ENCODE measurements at regions not wholly inside any gene's neighbourhood (a gene's known extent, or its start where the extent isn't known, plus 50 kb on each side); places are given as distances from the start of the nearest gene placed in this dataset.

DNA sequence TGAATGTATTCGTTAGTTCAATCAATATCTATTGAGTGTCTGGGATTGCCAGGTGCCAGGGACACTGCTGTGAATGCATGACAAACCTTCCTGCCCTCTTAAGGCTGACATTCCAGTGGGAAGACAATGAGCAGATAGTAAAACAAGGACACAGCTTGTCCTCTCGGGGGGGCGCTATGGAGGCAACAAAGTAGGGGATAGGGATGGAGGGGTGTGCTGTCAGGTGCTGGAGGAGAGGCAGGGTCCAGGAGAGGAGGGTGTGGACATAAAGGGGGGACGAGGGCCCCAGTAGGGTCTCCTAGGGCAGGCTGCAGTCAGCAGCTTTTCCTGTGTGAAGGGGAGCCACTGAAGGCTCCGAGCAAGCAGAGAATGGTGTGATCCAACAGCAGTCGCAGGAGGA is 198.2 kb upstream of the PDE10A start:
- CTCF ChIA-PET, result interaction anchor here (0.7 kb wide), 1 partner anchor 11 kb away, joined by 4 read pairs; no protein-coding TSS in a partner anchor
- DNase-seq (ENCODE audit: extremely low spot score), result no peak
- no peak for TF ChIP-seq BHLHE40 (IDR thresholded peaks at IDR 0.05; ENCODE audit: borderline replicate concordance)

DNA sequence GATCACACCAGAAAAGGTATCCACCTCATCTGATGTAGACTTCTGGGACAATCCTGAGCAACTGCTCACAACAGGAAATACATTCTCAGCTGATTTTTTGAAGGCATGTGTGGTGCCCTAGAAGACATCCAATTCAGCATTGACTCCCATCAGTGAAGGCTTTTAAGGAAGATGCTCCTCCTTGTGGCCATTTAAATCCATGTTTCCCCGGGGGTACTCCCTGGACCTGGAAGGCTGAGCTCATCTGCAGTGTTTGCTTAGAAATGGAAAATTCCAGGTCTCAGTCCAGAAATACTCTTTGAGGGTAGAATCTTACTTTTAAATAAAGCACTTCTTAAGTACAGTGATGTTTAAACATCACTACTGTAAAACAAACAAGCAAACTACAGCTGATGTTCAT is 195.5 kb upstream of the PDE10A start:
- POLR2A ChIA-PET, result no interaction called here
- DNase-seq (ENCODE audit: extremely low spot score), result peak; percentile 50
- TF ChIP-seq ARNT (IDR thresholded peaks at IDR 0.05) (no peak), NFRKB (IDR thresholded peaks at IDR 0.05) (no peak), SUZ12 (IDR thresholded peaks at IDR 0.05) (no peak), SP1 (IDR thresholded peaks at IDR 0.05) (no peak), FOXM1 (IDR thresholded peaks at IDR 0.05; ENCODE audit: borderline replicate concordance) (no peak), BHLHE40 (IDR thresholded peaks at IDR 0.05; ENCODE audit: borderline replicate concordance) (no peak), LEF1 (IDR thresholded peaks at IDR 0.05; ENCODE audit: borderline replicate concordance) (no peak), FOXA1 (IDR thresholded peaks at IDR 0.05) (no peak), ELF4 (IDR thresholded peaks at IDR 0.05) (no peak), HDGF (IDR thresholded peaks at IDR 0.05; ENCODE audit: borderline replicate concordance) (no peak), FOXK2 (IDR thresholded peaks at IDR 0.05) (no peak), ZNF384 (IDR thresholded peaks at IDR 0.05) (no peak), TARDBP (IDR thresholded peaks at IDR 0.05) (no peak)
- TF ChIP-seq, protein P1, sequence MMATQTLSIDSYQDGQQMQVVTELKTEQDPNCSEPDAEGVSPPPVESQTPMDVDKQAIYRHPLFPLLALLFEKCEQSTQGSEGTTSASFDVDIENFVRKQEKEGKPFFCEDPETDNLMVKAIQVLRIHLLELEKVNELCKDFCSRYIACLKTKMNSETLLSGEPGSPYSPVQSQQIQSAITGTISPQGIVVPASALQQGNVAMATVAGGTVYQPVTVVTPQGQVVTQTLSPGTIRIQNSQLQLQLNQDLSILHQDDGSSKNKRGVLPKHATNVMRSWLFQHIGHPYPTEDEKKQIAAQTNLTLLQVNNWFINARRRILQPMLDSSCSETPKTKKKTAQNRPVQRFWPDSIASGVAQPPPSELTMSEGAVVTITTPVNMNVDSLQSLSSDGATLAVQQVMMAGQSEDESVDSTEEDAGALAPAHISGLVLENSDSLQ (IDR thresholded peaks at IDR 0.05), result no peak
- CTCF ChIA-PET, result interaction anchor here (0.6 to 1.2 kb wide), 4 partner anchors 8 to 619 kb away, joined by 3 to 4 read pairs (median 3); no protein-coding TSS in a partner anchor

More for the DNA sequence above, 198.2 kb upstream of the PDE10A start:
- POLR2A ChIA-PET, result no interaction called here

DNA sequence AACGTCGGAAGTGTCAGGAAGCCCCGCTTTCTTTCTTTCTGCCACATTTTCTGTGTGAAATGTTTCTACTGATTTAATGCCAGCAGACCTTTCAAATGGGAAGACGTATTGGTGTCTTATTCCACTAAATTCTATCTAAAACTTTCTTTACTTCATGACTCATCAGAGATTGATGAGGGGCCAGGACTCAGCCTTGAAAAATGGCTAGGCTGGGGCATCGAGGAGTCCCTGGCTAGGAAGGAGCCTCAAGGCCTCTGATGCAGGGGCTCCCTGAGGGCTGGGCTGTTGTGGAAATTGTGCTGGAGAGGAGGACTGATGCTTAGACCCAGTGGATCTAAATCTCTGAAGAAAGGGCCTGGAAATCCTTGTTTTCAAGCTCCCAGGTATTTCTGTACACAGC is 192.8 kb upstream of the PDE10A start:
- CTCF ChIA-PET, result no interaction called here
- no peak for DNase-seq (ENCODE audit: extremely low spot score)
- TF ChIP-seq, protein P1 (IDR thresholded peaks at IDR 0.05), result no peak
- TF ChIP-seq FOXA1 (IDR thresholded peaks at IDR 0.05) (no peak), CTBP1 (IDR thresholded peaks at IDR 0.05; ENCODE audit: borderline replicate concordance) (no peak), TARDBP (IDR thresholded peaks at IDR 0.05) (no peak), LEF1 (IDR thresholded peaks at IDR 0.05; ENCODE audit: borderline replicate concordance) (no peak), NFRKB (IDR thresholded peaks at IDR 0.05) (no peak), L3MBTL2 (conservative IDR thresholded peaks at IDR 0.05) (no peak), SP1 (IDR thresholded peaks at IDR 0.05) (no peak), FOXM1 (IDR thresholded peaks at IDR 0.05; ENCODE audit: borderline replicate concordance) (no peak), ZNF384 (IDR thresholded peaks at IDR 0.05) (no peak), SUZ12 (IDR thresholded peaks at IDR 0.05) (no peak), BHLHE40 (IDR thresholded peaks at IDR 0.05; ENCODE audit: borderline replicate concordance) (no peak), ARNT (IDR thresholded peaks at IDR 0.05) (no peak), ELF4 (IDR thresholded peaks at IDR 0.05) (no peak), FOXK2 (IDR thresholded peaks at IDR 0.05) (no peak), HDGF (IDR thresholded peaks at IDR 0.05; ENCODE audit: borderline replicate concordance) (no peak)
- POLR2A ChIA-PET, result no interaction called here

DNA sequence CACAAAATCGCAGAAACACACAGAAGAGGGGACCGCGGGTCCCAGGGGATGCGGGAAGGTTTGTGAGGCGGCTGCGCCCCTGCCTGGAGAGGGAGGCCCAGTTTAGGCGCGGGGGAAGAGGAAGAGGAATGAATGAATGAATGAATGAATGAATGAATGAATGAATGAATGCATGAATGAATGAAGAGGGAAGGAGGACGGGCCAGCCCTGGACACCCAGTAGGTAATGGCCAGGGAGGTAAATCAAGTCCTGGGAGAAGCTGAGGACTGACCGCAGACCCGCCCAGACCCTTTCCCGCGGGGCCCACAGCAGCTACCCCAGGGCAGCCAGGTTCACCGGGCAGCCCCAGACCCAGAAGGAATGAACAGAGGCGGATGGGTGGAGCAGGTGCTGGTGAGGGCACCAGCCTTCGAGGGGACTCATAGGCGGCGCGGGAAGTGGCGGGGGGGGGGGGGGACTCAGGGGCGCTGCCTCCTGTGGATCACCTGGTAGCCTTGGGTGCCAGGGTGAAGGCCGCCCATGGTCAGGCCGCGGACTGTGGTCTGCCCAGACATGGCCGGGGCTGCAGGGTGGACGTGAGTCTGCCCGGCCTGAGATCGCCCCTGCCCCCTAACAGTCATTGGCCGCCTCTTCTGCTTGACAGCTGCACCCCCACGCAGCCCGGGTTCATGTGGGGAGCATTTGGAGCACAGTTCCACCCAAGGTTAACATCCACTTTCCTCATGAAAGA is 192.0 kb upstream of the PDE10A start:
- no peak for TF ChIP-seq CTBP1 (IDR thresholded peaks at IDR 0.05; ENCODE audit: borderline replicate concordance)
- TF ChIP-seq ARNT (IDR thresholded peaks at IDR 0.05), result no peak
- no peak for TF ChIP-seq LEF1 (IDR thresholded peaks at IDR 0.05; ENCODE audit: borderline replicate concordance)
- TF ChIP-seq BHLHE40 (IDR thresholded peaks at IDR 0.05; ENCODE audit: borderline replicate concordance), result no peak
- TF ChIP-seq FOXK2 (IDR thresholded peaks at IDR 0.05), result no peak
- TF ChIP-seq NFRKB (IDR thresholded peaks at IDR 0.05), result no peak
- no peak for TF ChIP-seq FOXM1 (IDR thresholded peaks at IDR 0.05; ENCODE audit: borderline replicate concordance)
- no peak for TF ChIP-seq ELF4 (IDR thresholded peaks at IDR 0.05)
- TF ChIP-seq, protein P1 (IDR thresholded peaks at IDR 0.05), result no peak
- TF ChIP-seq HDGF (IDR thresholded peaks at IDR 0.05; ENCODE audit: borderline replicate concordance), result no peak
- TF ChIP-seq SUZ12 (IDR thresholded peaks at IDR 0.05), result no peak
- TF ChIP-seq L3MBTL2 (conservative IDR thresholded peaks at IDR 0.05), result no peak
- ChIA-PET CTCF (no interaction called here), POLR2A (no interaction called here)

DNA sequence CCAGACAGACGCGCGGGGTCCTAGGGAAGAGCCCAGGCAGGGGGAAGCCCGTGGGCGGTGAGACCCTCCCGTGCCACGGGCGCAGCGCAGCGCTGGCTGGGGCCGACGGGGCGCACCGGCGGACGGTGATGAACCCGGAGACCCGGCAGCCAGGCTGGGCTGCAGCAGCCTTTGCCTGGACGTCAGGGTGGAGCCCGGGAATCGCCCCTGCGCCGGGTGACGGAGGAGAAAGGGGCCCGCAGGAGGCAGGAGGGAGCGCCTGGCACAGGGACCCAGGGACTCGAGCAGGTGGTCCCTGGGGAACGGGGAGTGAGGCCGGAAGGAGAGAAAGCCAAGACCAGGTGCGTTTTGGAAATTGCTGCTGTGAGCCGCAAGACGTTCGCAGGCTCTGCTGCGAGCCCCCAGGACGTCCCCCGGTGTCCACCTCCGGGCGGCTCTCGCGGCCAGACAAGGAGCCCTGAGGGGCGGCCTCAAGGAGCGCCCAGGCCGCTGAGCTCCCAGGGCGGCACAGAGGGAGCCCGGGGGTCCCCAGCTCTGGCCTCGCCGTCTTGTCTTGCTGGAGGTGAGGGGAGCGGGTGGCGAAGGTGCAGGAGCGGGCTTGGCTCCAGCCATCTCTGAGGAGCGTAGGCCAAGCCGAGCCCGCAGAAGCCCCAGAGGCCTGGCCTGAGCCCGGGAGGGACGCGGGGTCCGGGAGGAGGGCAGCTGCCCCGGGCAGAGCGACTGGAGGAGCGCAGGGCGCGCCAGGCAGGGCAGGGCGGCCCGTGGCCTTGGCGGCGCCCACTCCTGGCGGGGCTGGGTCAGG is 191.2 kb upstream of the PDE10A start:
- ChIA-PET CTCF (no interaction called here), POLR2A (no interaction called here)
- no peak for DNase-seq (ENCODE audit: extremely low spot score)
- TF ChIP-seq TARDBP (IDR thresholded peaks at IDR 0.05), result no peak
- no peak for TF ChIP-seq NFRKB (IDR thresholded peaks at IDR 0.05)
- TF ChIP-seq, protein P1 (IDR thresholded peaks at IDR 0.05), result no peak
- TF ChIP-seq SUZ12 (IDR thresholded peaks at IDR 0.05), result no peak
- TF ChIP-seq FOXM1 (IDR thresholded peaks at IDR 0.05; ENCODE audit: borderline replicate concordance), result no peak
- no peak for TF ChIP-seq BHLHE40 (IDR thresholded peaks at IDR 0.05; ENCODE audit: borderline replicate concordance)
- TF ChIP-seq SP1 (IDR thresholded peaks at IDR 0.05), result no peak
- no peak for TF ChIP-seq HDGF (IDR thresholded peaks at IDR 0.05; ENCODE audit: borderline replicate concordance)

More for the DNA sequence above, 192.0 kb upstream of the PDE10A start:
- no peak for DNase-seq (ENCODE audit: extremely low spot score)

Data from HEK293T (cell line).